ENCODE measurements at regions not wholly inside any gene's neighbourhood (a gene's known extent, or its start where the extent isn't known, plus 50 kb on each side); places are given as distances from the start of the nearest gene placed in this dataset.

GRCh38 chr5:175388531-175388930, 55.5 kb downstream of the DRD1 start:
- no peak for TF ChIP-seq CTCF (IDR thresholded peaks at IDR 0.05)
- TF ChIP-seq EP300 (IDR thresholded peaks at IDR 0.05) = no peak
- TF ChIP-seq CHD4 (IDR thresholded peaks at IDR 0.05; ENCODE audit: borderline replicate concordance) = no peak
- TF ChIP-seq SMC3 (IDR thresholded peaks at IDR 0.05) = no peak
- no peak for TF ChIP-seq NR3C1 (IDR thresholded peaks at IDR 0.05)
- TF ChIP-seq USF2 (IDR thresholded peaks at IDR 0.05) = no peak
- TF ChIP-seq FOSL2 (IDR thresholded peaks at IDR 0.05) = no peak
- TF ChIP-seq FOSL2 (CRISPR knock-in tag; IDR thresholded peaks at IDR 0.05) = no peak
- TF ChIP-seq MAX (IDR thresholded peaks at IDR 0.05) = no peak
- TF ChIP-seq POLR2A (IDR thresholded peaks at IDR 0.05; ENCODE audit: low read length) = no peak
- no peak for TF ChIP-seq PBX3 (IDR thresholded peaks at IDR 0.05)

All from A549 (cell line).